ENCODE measurements at regions not wholly inside any gene's neighbourhood (a gene's known extent, or its start where the extent isn't known, plus 50 kb on each side); places are given as distances from the start of the nearest gene placed in this dataset.

GRCh38 chr11:36985562-36985961, 387.5 kb upstream of the RAG2 start:
- DNase-seq, result no peak
- intact Hi-C loops (cut with DNase I; ENCODE audit: low total_unique reads), result no loop called here
- H3K36me3 ChIP-seq, result no peaks in the 10 kb centered on the region
- no peak overlapping the region for H3K27ac ChIP-seq
- no peak overlapping the region for H3K4me3 ChIP-seq
- no peaks in the 10 kb centered on the region for H3K9me3 ChIP-seq
- TF ChIP-seq POLR2A (IDR thresholded peaks at IDR 0.05) (no peak), CTCF (IDR thresholded peaks at IDR 0.05) (no peak)
- H3K27me3 ChIP-seq, result no peaks in the 10 kb centered on the region
- H3K4me1 ChIP-seq, result no peaks in the 10 kb centered on the region

GRCh38 chr11:36976741-36977140, 378.7 kb upstream of the RAG2 start:
- Histone ChIP-seq H3K36me3 (no peaks in the 10 kb centered on the region), H3K27me3 (no peaks in the 10 kb centered on the region), H3K4me1 (no peaks in the 10 kb centered on the region), H3K27ac (no peak overlapping the region), H3K9me3 (no peaks in the 10 kb centered on the region), H3K4me3 (no peak overlapping the region)
- DNase-seq, result no peak
- intact Hi-C loops (cut with DNase I; ENCODE audit: low total_unique reads), result no loop called here
- TF ChIP-seq POLR2A (IDR thresholded peaks at IDR 0.05), result no peak
- no peak for TF ChIP-seq CTCF (IDR thresholded peaks at IDR 0.05)

- Histone ChIP-seq H3K9me3 (no peaks in the 10 kb centered on the region), H3K4me1 (no peaks in the 10 kb centered on the region), H3K27ac (no peak overlapping the region), H3K27me3 (no peaks in the 10 kb centered on the region), H3K4me3 (no peak overlapping the region), H3K36me3 (no peaks in the 10 kb centered on the region)
- TF ChIP-seq POLR2A (IDR thresholded peaks at IDR 0.05) (no peak), CTCF (IDR thresholded peaks at IDR 0.05) (no peak)
- DNase-seq, result no peak
- intact Hi-C loops (cut with DNase I; ENCODE audit: low total_unique reads), result no loop called here
Observed at GRCh38 chr11:36974771-36975170, 376.7 kb upstream of the RAG2 start.

- Histone ChIP-seq H3K36me3 (no peaks in the 10 kb centered on the region), H3K4me3 (no peak overlapping the region)
- intact Hi-C loops (cut with DNase I; ENCODE audit: low total_unique reads), result no loop called here
Observed at GRCh38 chr11:36953976-36954375, 355.9 kb upstream of the RAG2 start.

GRCh38 chr11:36948460-36949127, 350.6 kb upstream of the RAG2 start:
- Histone ChIP-seq H3K27me3 (no peaks in the 10 kb centered on the region), H3K4me1 (no peaks in the 10 kb centered on the region), H3K36me3 (no peaks in the 10 kb centered on the region), H3K4me3 (no peak overlapping the region), H3K9me3 (no peaks in the 10 kb centered on the region), H3K27ac (no peak overlapping the region)
- DNase-seq, result no peak
- intact Hi-C loops (cut with DNase I; ENCODE audit: low total_unique reads), result no loop called here
- no peak for TF ChIP-seq POLR2A (IDR thresholded peaks at IDR 0.05)
- TF ChIP-seq CTCF (IDR thresholded peaks at IDR 0.05), result no peak

More at GRCh38 chr11:36953976-36954375, 355.9 kb upstream of the RAG2 start:
- no peak for DNase-seq
- TF ChIP-seq POLR2A (IDR thresholded peaks at IDR 0.05), result no peak
- Histone ChIP-seq H3K9me3 (no peaks in the 10 kb centered on the region), H3K27ac (no peak overlapping the region), H3K4me1 (no peaks in the 10 kb centered on the region), H3K27me3 (no peaks in the 10 kb centered on the region)

GRCh38 chr11:36945384-36945783, 347.3 kb upstream of the RAG2 start:
- no peak for DNase-seq
- TF ChIP-seq CTCF (IDR thresholded peaks at IDR 0.05) (no peak), POLR2A (IDR thresholded peaks at IDR 0.05) (no peak)
- intact Hi-C loops (cut with DNase I; ENCODE audit: low total_unique reads), result no loop called here
- H3K27ac ChIP-seq, result no peak overlapping the region
- no peak overlapping the region for H3K4me3 ChIP-seq
- H3K9me3 ChIP-seq, result no peaks in the 10 kb centered on the region
- H3K36me3 ChIP-seq, result no peaks in the 10 kb centered on the region
- no peaks in the 10 kb centered on the region for H3K4me1 ChIP-seq
- H3K27me3 ChIP-seq, result no peaks in the 10 kb centered on the region

Data from uterus (tissue), 3 donors.